Neutrophil (primary cell): ENCODE measurements at regions not wholly inside any gene's neighbourhood (a gene's known extent, or its start where the extent isn't known, plus 50 kb on each side); places are given as distances from the start of the nearest gene placed in this dataset.
A peak's percentile ranks its signal among the peaks of the same experiment; 100 is the strongest.

ENCODE experiments used
- H3K27ac ChIP-seq: fragments of 200-600 bp; sonication (generic); 2 replicates; pipeline ENCODE4 v1.5.1; 2016; ENCODE audit warnings: mild to moderate bottlenecking, moderate library complexity
- H3K27me3 ChIP-seq: fragments of 200-600 bp; sonication (generic); 2 replicates; pipeline ENCODE4 v1.6.0; 2016; ENCODE audit warnings: mild to moderate bottlenecking
- H3K36me3 ChIP-seq: fragments of 200-600 bp; sonication (generic); 2 replicates; pipeline ENCODE4 v1.5.1; 2017
- H3K4me1 ChIP-seq, 2 experiments: fragments of 200-600 bp in 1 of 2; sonication (generic) in 1 of 2; 1 replicate in 1 of 2; 2 replicates in 1 of 2; pipeline versions ENCODE4 v1.5.1 to v1.6.1; 2013 to 2016; ENCODE audit warnings: low read depth in 1 of 2, low read length in 1 of 2, mild to moderate bottlenecking in 1 of 2, moderate library complexity in 1 of 2; ENCODE audit not compliant: control insufficient read depth in 1 of 2, insufficient read depth in 1 of 2
- H3K4me3 ChIP-seq, 2 experiments: fragments of 200-600 bp in 1 of 2; sonication (generic) in 1 of 2; 1 replicate in 1 of 2; 2 replicates in 1 of 2; pipeline ENCODE4 v1.5.1; 2013 to 2016; ENCODE audit warnings: low read depth in 1 of 2, low read length in 1 of 2, mild to moderate bottlenecking in 1 of 2, moderate library complexity in 1 of 2
- H3K9me3 ChIP-seq: fragments of 200-600 bp; sonication (generic); 2 replicates; pipeline ENCODE4 v1.5.1; 2016
- CTCF ChIP-seq: fragments of 200-600 bp; sonication (generic); IDR thresholded peaks from 2 replicates; pipeline ENCODE4 v1.5.1; 2016; ENCODE audit warnings: antibody characterized with exemption

GRCh38 chr5:68431186-68431585, 215.6 kb downstream of the PIK3R1 start:
- Histone ChIP-seq H3K27ac (no peak overlapping the region), H3K9me3 (no peaks in the 10 kb centered on the region), H3K4me3 (no peak overlapping the region), H3K27me3 (no peaks in the 10 kb centered on the region), H3K36me3 (no peaks in the 10 kb centered on the region), H3K4me1 (peaks cover 28 to 31% of the 10 kb centered on the region in 2 experiments)
- TF ChIP-seq CTCF = no peak

GRCh38 chr5:68431601-68432337, 216.2 kb downstream of the PIK3R1 start:
- Histone ChIP-seq H3K4me3 (no peak overlapping the region), H3K27ac (no peak overlapping the region), H3K9me3 (no peaks in the 10 kb centered on the region), H3K36me3 (no peaks in the 10 kb centered on the region), H3K27me3 (no peaks in the 10 kb centered on the region), H3K4me1 (peaks cover 29 to 31% of the 10 kb centered on the region in 2 experiments)
- no peak for TF ChIP-seq CTCF

- no peaks in the 10 kb centered on the region for H3K27me3 ChIP-seq
- no peaks in the 10 kb centered on the region for H3K36me3 ChIP-seq
- H3K4me3 ChIP-seq = no peak overlapping the region
- no peak overlapping the region for H3K27ac ChIP-seq
- no peaks in the 10 kb centered on the region for H3K9me3 ChIP-seq
- no peak for TF ChIP-seq CTCF
- H3K4me1 ChIP-seq = peaks cover 29 to 31% of the 10 kb centered on the region in 2 experiments
These were observed 217.1 kb downstream of the PIK3R1 start for GRCh38 chr5:68432682-68433081.

GRCh38 chr5:68433526-68433922, 218.0 kb downstream of the PIK3R1 start:
- H3K4me3 ChIP-seq = peak overlapping the region in 1 of 2 experiments; percentile 26
- TF ChIP-seq CTCF = no peak
- H3K36me3 ChIP-seq = no peaks in the 10 kb centered on the region
- peaks cover 29 to 31% of the 10 kb centered on the region in 2 experiments for H3K4me1 ChIP-seq
- H3K27ac ChIP-seq = peak overlapping the region; percentile 85
- no peaks in the 10 kb centered on the region for H3K27me3 ChIP-seq
- H3K9me3 ChIP-seq = no peaks in the 10 kb centered on the region

- peaks cover 29 to 31% of the 10 kb centered on the region in 2 experiments for H3K4me1 ChIP-seq
- no peak for TF ChIP-seq CTCF
These were observed 218.6 kb downstream of the PIK3R1 start for GRCh38 chr5:68433923-68434879.

More at GRCh38 chr5:68433923-68434879, 218.6 kb downstream of the PIK3R1 start:
- H3K9me3 ChIP-seq = no peaks in the 10 kb centered on the region
- peak overlapping the region; percentile 85 for H3K27ac ChIP-seq
- no peaks in the 10 kb centered on the region for H3K36me3 ChIP-seq
- no peaks in the 10 kb centered on the region for H3K27me3 ChIP-seq
- H3K4me3 ChIP-seq = peak overlapping the region; percentile 26 to 27
